ENCODE measurements at regions not wholly inside any gene's neighbourhood (a gene's known extent, or its start where the extent isn't known, plus 50 kb on each side); places are given as distances from the start of the nearest gene placed in this dataset.

DNA sequence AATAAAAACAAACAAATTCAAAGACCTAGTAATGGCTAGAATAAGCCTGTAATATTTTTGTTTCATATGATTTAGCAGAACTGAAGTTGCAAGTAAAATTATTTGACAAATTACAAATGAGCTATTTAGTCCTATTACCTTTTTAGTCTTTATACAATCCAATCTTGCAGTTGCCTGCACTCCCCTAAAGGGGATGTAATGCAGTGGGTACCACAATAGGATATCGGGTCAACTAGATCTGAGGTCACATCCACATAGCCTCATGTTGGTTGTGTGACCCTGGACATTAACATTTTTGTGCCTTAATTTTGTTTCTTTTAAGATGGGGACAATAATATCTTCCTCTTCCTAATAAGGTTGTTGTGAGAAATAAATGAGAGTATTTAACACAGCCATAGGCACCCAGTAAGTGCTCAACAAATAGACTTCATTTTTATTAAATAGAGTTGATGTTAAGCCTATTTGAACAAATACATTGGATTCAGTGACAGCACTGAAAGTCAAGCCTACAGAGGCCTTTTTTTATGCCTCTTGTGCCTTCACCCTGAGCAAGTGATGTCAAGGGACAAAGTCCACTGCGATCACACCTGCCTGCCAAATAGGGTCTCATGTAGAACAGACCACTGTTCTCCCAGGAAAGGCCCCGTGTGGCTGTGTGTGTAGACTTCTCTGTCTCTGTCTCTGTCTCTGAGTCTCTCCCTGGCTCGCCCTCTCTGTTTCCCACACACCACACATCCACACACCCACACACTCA is 124.8 kb downstream of the EVX1 start:
- TF ChIP-seq EZH2phosphoT487 (IDR thresholded peaks at IDR 0.05; ENCODE audit: borderline replicate concordance) = no peak
- TF ChIP-seq, protein P1, sequence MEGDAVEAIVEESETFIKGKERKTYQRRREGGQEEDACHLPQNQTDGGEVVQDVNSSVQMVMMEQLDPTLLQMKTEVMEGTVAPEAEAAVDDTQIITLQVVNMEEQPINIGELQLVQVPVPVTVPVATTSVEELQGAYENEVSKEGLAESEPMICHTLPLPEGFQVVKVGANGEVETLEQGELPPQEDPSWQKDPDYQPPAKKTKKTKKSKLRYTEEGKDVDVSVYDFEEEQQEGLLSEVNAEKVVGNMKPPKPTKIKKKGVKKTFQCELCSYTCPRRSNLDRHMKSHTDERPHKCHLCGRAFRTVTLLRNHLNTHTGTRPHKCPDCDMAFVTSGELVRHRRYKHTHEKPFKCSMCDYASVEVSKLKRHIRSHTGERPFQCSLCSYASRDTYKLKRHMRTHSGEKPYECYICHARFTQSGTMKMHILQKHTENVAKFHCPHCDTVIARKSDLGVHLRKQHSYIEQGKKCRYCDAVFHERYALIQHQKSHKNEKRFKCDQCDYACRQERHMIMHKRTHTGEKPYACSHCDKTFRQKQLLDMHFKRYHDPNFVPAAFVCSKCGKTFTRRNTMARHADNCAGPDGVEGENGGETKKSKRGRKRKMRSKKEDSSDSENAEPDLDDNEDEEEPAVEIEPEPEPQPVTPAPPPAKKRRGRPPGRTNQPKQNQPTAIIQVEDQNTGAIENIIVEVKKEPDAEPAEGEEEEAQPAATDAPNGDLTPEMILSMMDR (conservative IDR thresholded peaks at IDR 0.05; ENCODE audit: low read length) = peak; percentile 17; the same call in 1 of the 2 replicates
- H3K27me3 ChIP-seq (ENCODE audit: insufficient read depth, low read length, poor library complexity, severe bottlenecking) = no peaks in the 10 kb centered on the region
- no peaks in the 10 kb centered on the region for H3K9me3 ChIP-seq (ENCODE audit: insufficient read depth, low read depth, low read length)
- no peaks in the 10 kb centered on the region for H3K9me2 ChIP-seq (replicated peaks; ENCODE audit: low read depth, low read length)
- no peak overlapping the region for H3K9ac ChIP-seq (ENCODE audit: low read depth, low read length, poor library complexity, severe bottlenecking)
- peaks cover 1% of the 10 kb centered on the region for H3K4me1 ChIP-seq (ENCODE audit: insufficient read depth, low read length, poor library complexity, severe bottlenecking)
- H2AFZ ChIP-seq (ENCODE audit: low read length) = no peak overlapping the region
- no peak overlapping the region for H3K4me2 ChIP-seq (ENCODE audit: low read depth, low read length, poor library complexity, severe bottlenecking)
- no peak overlapping the region for H3K4me3 ChIP-seq (ENCODE audit: low read length, poor library complexity, severe bottlenecking)
- H3K79me2 ChIP-seq (ENCODE audit: insufficient read depth, low read length) = no peaks in the 10 kb centered on the region
- no peaks in the 10 kb centered on the region for H3K36me3 ChIP-seq (ENCODE audit: insufficient read depth, low read length)
- H4K20me1 ChIP-seq (ENCODE audit: insufficient read depth, low read length, poor library complexity, severe bottlenecking) = no peaks in the 10 kb centered on the region
- H3F3A ChIP-seq (ENCODE audit: low read depth) = no peaks in the 10 kb centered on the region

DNA sequence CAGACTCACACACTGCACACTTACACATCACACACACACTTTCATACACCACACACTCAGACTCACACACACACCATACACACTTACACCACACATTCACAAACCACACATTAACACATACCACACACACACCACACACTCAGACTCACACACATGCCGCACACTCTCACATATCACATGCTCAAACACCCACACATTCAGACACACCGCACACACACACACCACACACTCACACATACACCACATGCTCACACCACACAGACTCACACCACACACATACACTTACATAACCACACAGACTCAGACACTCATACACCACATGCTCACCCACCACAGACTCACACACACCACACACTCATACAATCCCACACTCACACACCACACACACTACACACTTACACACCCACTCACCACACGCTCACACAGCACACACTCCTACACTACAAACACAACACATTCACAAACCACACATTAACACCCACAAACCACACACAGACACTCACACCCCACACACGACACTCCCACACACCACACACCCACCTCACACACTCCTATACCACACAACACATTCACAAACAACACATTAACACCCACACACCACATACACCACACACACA is 125.4 kb downstream of the EVX1 start:
- Histone ChIP-seq H3K9me3 (ENCODE audit: insufficient read depth, low read depth, low read length) (no peaks in the 10 kb centered on the region), H2AFZ (ENCODE audit: low read length) (no peak overlapping the region), H3F3A (ENCODE audit: low read depth) (no peaks in the 10 kb centered on the region), H4K20me1 (ENCODE audit: insufficient read depth, low read length, poor library complexity, severe bottlenecking) (no peaks in the 10 kb centered on the region), H3K9ac (ENCODE audit: low read depth, low read length, poor library complexity, severe bottlenecking) (no peak overlapping the region), H3K27me3 (ENCODE audit: insufficient read depth, low read length, poor library complexity, severe bottlenecking) (no peaks in the 10 kb centered on the region), H3K4me3 (ENCODE audit: low read length, poor library complexity, severe bottlenecking) (no peak overlapping the region), H3K36me3 (ENCODE audit: insufficient read depth, low read length) (no peaks in the 10 kb centered on the region), H3K4me2 (ENCODE audit: low read depth, low read length, poor library complexity, severe bottlenecking) (no peak overlapping the region), H3K79me2 (ENCODE audit: insufficient read depth, low read length) (no peaks in the 10 kb centered on the region), H3K4me1 (ENCODE audit: insufficient read depth, low read length, poor library complexity, severe bottlenecking) (peaks cover 8% of the 10 kb centered on the region), H3K9me2 (replicated peaks; ENCODE audit: low read depth, low read length) (no peaks in the 10 kb centered on the region)
- no peak for TF ChIP-seq EZH2phosphoT487 (IDR thresholded peaks at IDR 0.05; ENCODE audit: borderline replicate concordance)
- TF ChIP-seq, protein P1 (conservative IDR thresholded peaks at IDR 0.05; ENCODE audit: low read length) = no peak

DNA sequence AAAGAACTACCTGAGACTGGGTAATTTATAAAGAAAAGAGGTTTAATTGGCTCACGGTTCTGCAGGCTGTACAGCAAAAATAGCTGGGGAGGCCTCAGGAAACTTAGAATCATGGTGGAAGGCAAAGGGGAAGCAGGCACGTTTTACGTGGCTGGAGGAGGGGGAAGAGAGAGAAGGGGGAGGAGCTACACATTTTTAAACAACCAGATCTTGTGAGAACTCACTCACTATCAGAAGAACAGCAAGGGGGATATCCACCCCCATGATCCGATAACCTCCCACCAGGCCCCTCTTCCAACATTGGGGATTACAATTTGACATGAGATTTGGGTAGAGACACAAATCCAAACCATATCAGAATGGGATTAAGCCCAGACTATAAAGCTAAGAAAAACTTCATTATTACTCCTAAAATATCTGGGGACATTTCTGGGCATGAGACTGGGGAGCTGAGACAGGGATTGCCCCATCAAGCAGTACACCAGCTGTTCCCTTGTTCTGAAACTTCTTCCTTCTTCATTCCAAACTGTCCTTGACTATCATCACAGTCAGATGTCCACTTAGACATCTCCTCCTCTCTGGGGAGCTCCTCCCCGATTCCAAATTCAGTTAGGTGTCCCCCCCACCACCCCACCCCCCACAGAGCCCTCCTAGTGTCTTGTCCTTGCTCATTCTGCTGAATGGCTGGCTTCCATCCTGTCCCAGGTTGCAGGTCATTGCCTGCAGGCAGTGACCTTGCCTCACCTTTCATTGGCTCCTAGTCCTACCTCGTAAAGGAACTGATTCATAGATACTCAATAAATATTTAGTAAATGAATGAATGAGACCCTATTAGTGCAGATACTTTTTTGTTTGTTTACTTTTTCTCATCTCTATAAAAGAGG is 132.6 kb downstream of the EVX1 start:
- Histone ChIP-seq H3K9ac (ENCODE audit: low read depth, low read length, poor library complexity, severe bottlenecking) (no peak overlapping the region), H3F3A (ENCODE audit: low read depth) (no peaks in the 10 kb centered on the region), H3K9me2 (replicated peaks; ENCODE audit: low read depth, low read length) (no peaks in the 10 kb centered on the region), H2AFZ (ENCODE audit: low read length) (no peak overlapping the region), H3K79me2 (ENCODE audit: insufficient read depth, low read length) (no peaks in the 10 kb centered on the region), H3K27me3 (ENCODE audit: insufficient read depth, low read length, poor library complexity, severe bottlenecking) (no peaks in the 10 kb centered on the region), H3K36me3 (ENCODE audit: insufficient read depth, low read length) (no peaks in the 10 kb centered on the region), H3K4me1 (ENCODE audit: insufficient read depth, low read length, poor library complexity, severe bottlenecking) (peaks cover 40% of the 10 kb centered on the region), H4K20me1 (ENCODE audit: insufficient read depth, low read length, poor library complexity, severe bottlenecking) (no peaks in the 10 kb centered on the region), H3K4me2 (ENCODE audit: low read depth, low read length, poor library complexity, severe bottlenecking) (peak overlapping the region; percentile 49), H3K9me3 (ENCODE audit: insufficient read depth, low read depth, low read length) (no peaks in the 10 kb centered on the region), H3K4me3 (ENCODE audit: low read length, poor library complexity, severe bottlenecking) (no peak overlapping the region)
- TF ChIP-seq, protein P1 (conservative IDR thresholded peaks at IDR 0.05; ENCODE audit: low read length) = no peak
- no peak for TF ChIP-seq EZH2phosphoT487 (IDR thresholded peaks at IDR 0.05; ENCODE audit: borderline replicate concordance)
